Glutamatergic neuron (in vitro differentiated cells): ENCODE measurements at regions not wholly inside any gene's neighbourhood (a gene's known extent, or its start where the extent isn't known, plus 50 kb on each side); places are given as distances from the start of the nearest gene placed in this dataset.

ENCODE experiments used
- DNase-seq: peaks from one replicate; pipeline ENCODE4 v3.0.0; 2022
- H3K27ac Mint-ChIP-seq: one replicate; pipeline ENCODE4 v1.8.0; 2020; ENCODE audit warnings: mild to moderate bottlenecking, mixed read lengths, inconsistent platforms; ENCODE audit not compliant: unreplicated experiment
- H3K27me3 Mint-ChIP-seq: one replicate; pipeline ENCODE4 v1.8.0; 2020; ENCODE audit warnings: mild to moderate bottlenecking, moderate library complexity, mixed read lengths, inconsistent platforms; ENCODE audit not compliant: unreplicated experiment
- H3K36me3 Mint-ChIP-seq: one replicate; pipeline ENCODE4 v1.8.0; 2020; ENCODE audit warnings: mild to moderate bottlenecking, mixed read lengths, inconsistent platforms; ENCODE audit not compliant: unreplicated experiment
- H3K4me1 Mint-ChIP-seq: one replicate; pipeline ENCODE4 v1.8.0; 2020; ENCODE audit warnings: mild to moderate bottlenecking, low read depth, mixed read lengths, inconsistent platforms; ENCODE audit not compliant: unreplicated experiment
- H3K4me3 Mint-ChIP-seq: one replicate; pipeline ENCODE4 v1.8.0; 2020; ENCODE audit warnings: mild to moderate bottlenecking, mixed read lengths, inconsistent platforms; ENCODE audit not compliant: unreplicated experiment
- H3K9me3 Mint-ChIP-seq: one replicate; pipeline ENCODE4 v1.8.0; 2020; ENCODE audit warnings: mild to moderate bottlenecking, moderate library complexity, mixed read lengths, inconsistent platforms; ENCODE audit not compliant: unreplicated experiment
- TF ChIP-seq, protein P1 (sequence below): fragments of 200-600 bp; sonication (generic); IDR thresholded peaks from one replicate; pipeline ENCODE4 v1.5.0; 2021; ENCODE audit not compliant: partially characterized antibody, unreplicated experiment

DNA sequence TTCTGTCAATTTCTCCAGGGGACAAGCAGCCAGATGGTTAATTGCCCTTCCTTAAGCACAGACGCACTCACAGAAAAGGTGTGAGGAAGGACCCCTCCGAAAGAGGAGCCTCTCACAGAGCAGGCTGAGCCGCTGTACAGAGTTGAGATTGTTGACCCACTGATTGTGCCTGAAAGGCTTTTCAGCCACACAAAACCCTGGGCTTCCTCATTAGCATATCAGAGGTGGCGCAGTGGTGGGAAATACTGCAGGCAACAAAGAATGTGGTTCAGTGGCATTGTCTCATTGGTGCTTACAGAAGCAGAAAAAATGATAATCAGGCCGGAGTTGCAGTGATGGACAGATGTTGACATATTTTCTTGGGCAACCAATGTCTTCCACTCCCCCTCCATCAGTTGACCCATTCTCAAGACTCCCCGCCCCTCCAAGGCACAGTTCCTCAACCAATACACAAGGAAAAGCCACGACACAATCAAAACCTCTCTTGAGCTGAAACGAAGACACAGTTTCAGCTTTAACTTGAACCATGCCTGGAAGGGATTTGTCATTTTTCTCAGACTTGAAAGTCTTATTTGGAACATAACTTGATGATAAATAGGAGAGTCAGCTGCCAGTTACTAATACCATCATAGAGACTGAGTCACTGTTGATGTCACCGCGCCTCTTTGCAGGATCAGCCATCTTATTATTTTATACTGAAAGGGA is 53.1 kb downstream of the ATXN3L start:
- H3K4me1 Mint-ChIP-seq = no peaks in the 10 kb centered on the region
- H3K36me3 Mint-ChIP-seq = no peaks in the 10 kb centered on the region
- H3K27me3 Mint-ChIP-seq = no peaks in the 10 kb centered on the region
- no peak overlapping the region for H3K4me3 Mint-ChIP-seq
- DNase-seq = peak; percentile 14
- H3K9me3 Mint-ChIP-seq = no peaks in the 10 kb centered on the region
- H3K27ac Mint-ChIP-seq = no peak overlapping the region
- TF ChIP-seq, protein P1, sequence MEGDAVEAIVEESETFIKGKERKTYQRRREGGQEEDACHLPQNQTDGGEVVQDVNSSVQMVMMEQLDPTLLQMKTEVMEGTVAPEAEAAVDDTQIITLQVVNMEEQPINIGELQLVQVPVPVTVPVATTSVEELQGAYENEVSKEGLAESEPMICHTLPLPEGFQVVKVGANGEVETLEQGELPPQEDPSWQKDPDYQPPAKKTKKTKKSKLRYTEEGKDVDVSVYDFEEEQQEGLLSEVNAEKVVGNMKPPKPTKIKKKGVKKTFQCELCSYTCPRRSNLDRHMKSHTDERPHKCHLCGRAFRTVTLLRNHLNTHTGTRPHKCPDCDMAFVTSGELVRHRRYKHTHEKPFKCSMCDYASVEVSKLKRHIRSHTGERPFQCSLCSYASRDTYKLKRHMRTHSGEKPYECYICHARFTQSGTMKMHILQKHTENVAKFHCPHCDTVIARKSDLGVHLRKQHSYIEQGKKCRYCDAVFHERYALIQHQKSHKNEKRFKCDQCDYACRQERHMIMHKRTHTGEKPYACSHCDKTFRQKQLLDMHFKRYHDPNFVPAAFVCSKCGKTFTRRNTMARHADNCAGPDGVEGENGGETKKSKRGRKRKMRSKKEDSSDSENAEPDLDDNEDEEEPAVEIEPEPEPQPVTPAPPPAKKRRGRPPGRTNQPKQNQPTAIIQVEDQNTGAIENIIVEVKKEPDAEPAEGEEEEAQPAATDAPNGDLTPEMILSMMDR = no peak

DNA sequence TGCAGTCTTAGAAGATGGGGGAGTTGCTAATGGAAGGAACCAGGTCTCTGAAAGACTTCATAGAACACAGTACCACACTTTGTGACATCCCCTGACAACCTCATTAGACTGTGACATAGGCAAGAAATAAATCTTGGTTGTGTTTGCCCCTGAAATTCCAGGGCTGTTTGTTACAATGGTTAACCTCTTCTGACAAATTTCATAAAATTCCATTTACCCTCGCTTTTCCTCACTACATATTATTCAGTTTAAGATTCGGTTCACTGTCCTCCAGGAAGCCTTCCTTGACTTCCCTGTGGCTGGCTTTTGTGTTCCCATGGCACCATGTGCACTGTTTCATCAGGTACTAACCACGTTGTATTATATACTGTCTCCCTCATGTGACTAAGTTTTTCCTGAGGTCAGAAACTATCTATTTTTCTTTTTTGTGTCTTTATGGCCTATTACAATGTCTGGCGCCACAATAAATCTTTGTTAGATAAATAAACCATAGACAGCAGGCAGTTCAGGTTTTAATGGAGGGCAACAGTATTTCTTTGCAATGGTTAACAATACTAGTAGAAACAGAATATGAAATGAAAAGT is 54.2 kb downstream of the ATXN3L start:
- Mint-ChIP-seq H3K27ac (no peak overlapping the region), H3K4me3 (no peak overlapping the region), H3K4me1 (no peaks in the 10 kb centered on the region), H3K36me3 (no peaks in the 10 kb centered on the region), H3K27me3 (no peaks in the 10 kb centered on the region), H3K9me3 (no peaks in the 10 kb centered on the region)
- TF ChIP-seq, protein P1 = no peak
- no peak for DNase-seq

- Mint-ChIP-seq H3K27me3 (no peaks in the 10 kb centered on the region), H3K36me3 (no peaks in the 10 kb centered on the region), H3K9me3 (no peaks in the 10 kb centered on the region), H3K4me1 (no peaks in the 10 kb centered on the region), H3K4me3 (no peak overlapping the region), H3K27ac (no peak overlapping the region)
- DNase-seq = no peak
- TF ChIP-seq, protein P1 = no peak
These were observed 54.7 kb downstream of the ATXN3L start for GRCh38 chrX:13265111-13265510.

GRCh38 chrX:13263560-13264251 is 56.1 kb downstream of the ATXN3L start:
- DNase-seq = no peak
- no peaks in the 10 kb centered on the region for H3K36me3 Mint-ChIP-seq
- TF ChIP-seq, protein P1 = no peak
- no peaks in the 10 kb centered on the region for H3K9me3 Mint-ChIP-seq
- no peak overlapping the region for H3K4me3 Mint-ChIP-seq
- no peak overlapping the region for H3K27ac Mint-ChIP-seq
- H3K27me3 Mint-ChIP-seq = no peaks in the 10 kb centered on the region
- no peaks in the 10 kb centered on the region for H3K4me1 Mint-ChIP-seq

DNA sequence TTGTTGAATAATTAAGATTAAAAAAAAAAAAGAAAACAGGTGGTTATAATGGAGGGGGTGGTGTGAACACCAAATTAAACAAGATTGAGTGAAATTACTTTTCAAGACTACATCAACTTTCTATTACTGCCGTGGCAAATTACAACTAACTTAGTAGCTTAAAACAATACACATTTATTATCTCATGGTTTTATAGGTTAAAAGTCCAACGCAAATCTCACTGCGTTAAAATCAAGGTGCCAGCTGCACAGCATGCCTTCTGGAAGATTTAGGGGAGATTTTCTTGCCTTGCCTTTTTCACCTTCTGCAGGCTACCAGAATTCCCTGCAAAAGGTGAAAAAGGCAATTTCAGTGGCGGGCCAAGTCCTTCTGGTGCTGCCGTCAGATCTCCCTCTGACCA is 58.5 kb downstream of the ATXN3L start:
- H3K27me3 Mint-ChIP-seq = no peaks in the 10 kb centered on the region
- no peaks in the 10 kb centered on the region for H3K9me3 Mint-ChIP-seq
- DNase-seq = no peak
- H3K27ac Mint-ChIP-seq = no peak overlapping the region
- H3K4me3 Mint-ChIP-seq = no peak overlapping the region
- H3K4me1 Mint-ChIP-seq = no peaks in the 10 kb centered on the region
- TF ChIP-seq, protein P1 = no peak
- H3K36me3 Mint-ChIP-seq = no peaks in the 10 kb centered on the region
